OCI-LY3 (cell line): ENCODE measurements at regions not wholly inside any gene's neighbourhood (a gene's known extent, or its start where the extent isn't known, plus 50 kb on each side); places are given as distances from the start of the nearest gene placed in this dataset.

ENCODE experiments used
- EZH2phosphoT487 ChIP-seq: fragments of 200-600 bp; shearing (Covaris generic); IDR thresholded peaks from 2 replicates; pipeline ENCODE4 v1.6.1; 2018; ENCODE audit warnings: antibody characterized with exemption, mixed run types, low read depth
- TF ChIP-seq, protein P1 (sequence below): fragments of 200-600, 300-600 bp; sonication (generic); IDR thresholded peaks from 2 replicates; pipeline ENCODE4 v1.5.1; 2014; ENCODE audit warnings: antibody characterized with exemption, low read length, low read depth

DNA sequence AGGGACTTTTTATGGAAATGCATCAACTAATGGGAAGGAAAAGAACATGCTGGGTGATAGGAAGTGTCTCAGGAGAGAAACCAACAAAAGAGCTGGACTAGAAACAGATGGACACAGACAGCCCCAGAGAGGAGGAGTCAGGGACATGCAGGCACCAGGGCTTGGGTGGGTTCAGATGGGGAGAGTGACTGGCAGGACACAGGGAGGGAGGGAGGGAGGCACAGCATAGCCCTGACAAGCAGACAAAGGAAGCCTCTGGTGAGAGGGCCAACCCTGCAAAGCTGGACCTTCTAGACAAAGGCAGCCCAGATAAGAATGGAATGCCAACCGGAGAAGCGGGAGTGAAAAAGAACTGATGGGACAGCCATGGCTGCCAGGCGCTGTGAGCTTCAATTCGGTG is 568.8 kb downstream of the AJAP1 start:
- TF ChIP-seq, protein P1, sequence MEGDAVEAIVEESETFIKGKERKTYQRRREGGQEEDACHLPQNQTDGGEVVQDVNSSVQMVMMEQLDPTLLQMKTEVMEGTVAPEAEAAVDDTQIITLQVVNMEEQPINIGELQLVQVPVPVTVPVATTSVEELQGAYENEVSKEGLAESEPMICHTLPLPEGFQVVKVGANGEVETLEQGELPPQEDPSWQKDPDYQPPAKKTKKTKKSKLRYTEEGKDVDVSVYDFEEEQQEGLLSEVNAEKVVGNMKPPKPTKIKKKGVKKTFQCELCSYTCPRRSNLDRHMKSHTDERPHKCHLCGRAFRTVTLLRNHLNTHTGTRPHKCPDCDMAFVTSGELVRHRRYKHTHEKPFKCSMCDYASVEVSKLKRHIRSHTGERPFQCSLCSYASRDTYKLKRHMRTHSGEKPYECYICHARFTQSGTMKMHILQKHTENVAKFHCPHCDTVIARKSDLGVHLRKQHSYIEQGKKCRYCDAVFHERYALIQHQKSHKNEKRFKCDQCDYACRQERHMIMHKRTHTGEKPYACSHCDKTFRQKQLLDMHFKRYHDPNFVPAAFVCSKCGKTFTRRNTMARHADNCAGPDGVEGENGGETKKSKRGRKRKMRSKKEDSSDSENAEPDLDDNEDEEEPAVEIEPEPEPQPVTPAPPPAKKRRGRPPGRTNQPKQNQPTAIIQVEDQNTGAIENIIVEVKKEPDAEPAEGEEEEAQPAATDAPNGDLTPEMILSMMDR, result no peak
- no peak for TF ChIP-seq EZH2phosphoT487
